ENCODE measurements at regions not wholly inside any gene's neighbourhood (a gene's known extent, or its start where the extent isn't known, plus 50 kb on each side); places are given as distances from the start of the nearest gene placed in this dataset.

DNA sequence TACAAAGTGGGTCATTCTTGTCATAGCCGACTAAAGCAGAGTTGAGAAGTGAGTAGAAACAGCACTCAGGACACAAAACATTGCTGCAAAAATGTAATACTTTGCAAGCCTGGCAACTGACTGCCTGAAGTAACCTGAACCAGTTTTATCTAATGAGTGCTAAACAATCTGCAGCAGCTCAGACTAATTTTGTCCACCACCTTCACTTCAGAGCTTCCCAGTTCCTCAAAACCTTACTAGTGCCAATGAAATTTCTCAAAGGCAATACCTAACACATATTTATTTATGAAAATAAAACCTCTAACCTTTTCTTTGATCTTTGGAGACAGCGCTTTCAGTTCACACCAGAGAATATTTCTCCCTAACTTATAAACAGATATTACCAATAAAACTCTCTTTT lies 56.7 kb upstream of the FKBP1C start:
- no peak overlapping the region for H3K27ac ChIP-seq (ENCODE audit: insufficient read depth, low read depth, low read length, poor library complexity, severe bottlenecking)
- H3K36me3 ChIP-seq (ENCODE audit: control insufficient read depth, insufficient read depth, low read length), result no peaks in the 10 kb centered on the region
- no peaks in the 10 kb centered on the region for H3K27me3 ChIP-seq (ENCODE audit: control insufficient read depth, insufficient read depth, low read length, poor library complexity, severe bottlenecking)
- no peak overlapping the region for H3K4me3 ChIP-seq (ENCODE audit: insufficient read depth, low read depth, low read length)
- H3K9me3 ChIP-seq (ENCODE audit: control insufficient read depth, low read length), result no peaks in the 10 kb centered on the region
- no peaks in the 10 kb centered on the region for H3K4me1 ChIP-seq (ENCODE audit: control insufficient read depth, insufficient read depth, low read length)
- WGBS, 2 experiments, result 94% methylated on average over 2 of the region's 2 CpGs
